Heart left ventricle (tissue), 16 donors: ENCODE measurements at regions not wholly inside any gene's neighbourhood (a gene's known extent, or its start where the extent isn't known, plus 50 kb on each side); places are given as distances from the start of the nearest gene placed in this dataset.

Experiments used
- ATAC-seq, 4 donors: fragments of 200-7000 bp; cut with Tn5 transposase; one replicate each; pipeline ENCODE4 v1.9.1; 2020 to 2022; ENCODE audit warnings: moderate library complexity in 4 of 4, mild to moderate bottlenecking in 3 of 4, moderate number of reproducible peaks in 1 of 4
- DNase-seq, 5 donors: peaks; one replicate each; pipeline ENCODE4 v3.0.0-alpha.2; 2020
- H3K27ac ChIP-seq, 12 donors: fragments of 200-600 bp; sonication (generic) in 4 of 12; one replicate each; pipeline versions ENCODE4 v1.5.0 to v1.8.0; 2016 to 2022; ENCODE audit warnings: mild to moderate bottlenecking in 2 of 12
- H3K27me3 ChIP-seq, 9 donors: fragments of 200-600 bp; sonication (generic) in 2 of 9; one replicate each; pipeline versions ENCODE4 v1.5.1 to v1.8.0; 2016 to 2022; ENCODE audit warnings: mild to moderate bottlenecking in 3 of 9
- H3K36me3 ChIP-seq, 9 donors: fragments of 200-600 bp; sonication (generic) in 2 of 9; one replicate each; pipeline versions ENCODE4 v1.5.0 to v1.8.0; 2018 to 2022; ENCODE audit warnings: mild to moderate bottlenecking in 2 of 9
- H3K4me1 ChIP-seq, 12 donors: fragments of 200-600 bp; sonication (generic) in 4 of 12; one replicate each; pipeline versions ENCODE4 v1.5.0 to v1.8.0; 2016 to 2022; ENCODE audit warnings: mild to moderate bottlenecking in 3 of 12
- H3K4me3 ChIP-seq, 12 donors: fragments of 200-600 bp; sonication (generic) in 4 of 12; one replicate each; pipeline versions ENCODE4 v1.5.0 to v1.8.0; 2017 to 2022; ENCODE audit warnings: mild to moderate bottlenecking in 9 of 12, moderate library complexity in 4 of 12
- H3K9me3 ChIP-seq, 12 donors: fragments of 200-600 bp; sonication (generic) in 4 of 12; one replicate each; pipeline versions ENCODE4 v1.5.0 to v1.8.0; 2016 to 2022; ENCODE audit warnings: mild to moderate bottlenecking in 1 of 12
- CTCF ChIP-seq, 12 donors: fragments of 200-600 bp; sonication (generic) in 4 of 12; IDR thresholded peaks; one replicate each; pipeline versions ENCODE4 v1.5.0 to v1.8.0; 2018 to 2022; ENCODE audit warnings: antibody characterized with exemption in 12 of 12, mild to moderate bottlenecking in 5 of 12
- POLR2A ChIP-seq, 2 donors: fragments of 450-650 bp; IDR thresholded peaks; one replicate each; pipeline ENCODE4 v1.6.1; 2017; ENCODE audit warnings: antibody characterized with exemption in 2 of 2, mild to moderate bottlenecking in 2 of 2, moderate library complexity in 2 of 2
- WGBS, 4 donors: extraction: QIAGEN DNeasy Blood & Tissue Kit in 2 of 4; methylation state at CpG; one replicate each; pipeline versions ENCODE4 v1.1.5 to v1.1.7; 2013 to 2018; 5-methylcytosine and 5-hydroxymethylcytosine counted together
- intact Hi-C, 10 donors: fragments of 100-400 bp; cut with DNase I; formaldehyde crosslinking; loops; one replicate each; pipeline versions ENCODE4 v1.11.1 to v1.14.2; 2022
- donor health status: ischemic (EF 13 %, LVEDD 7.1; RV severe dilation, severe dysfunction).
- donor health status: healthy with polysubstance abuse.
- donor health status: DM: no; HTN: yes; CAD: no.
- donor health status: DM: no; HTN: no; CAD: no.
- donor health status: ischemic (EF 25% LVEDD 6.9; RV normal size, moderate dysfunction).
- donor health status: ischemic (EF 25% LVEDD 5.7; RV mildly dilated, moderate dysfunction).
- donor health status: healthy.
- donor health status: DM: yes; HTN: yes; CAD: no.
- donor health status: ischemic (EF 35%, LVEDD 5.7; RV mildly dilated, moderate dysfunction).
- donor health status: nonischemic (EF 11% LVEDD 7.7; RV severe dilation, severe dysfunction).
- donor health status: DM: yes; HTN: yes; CAD: no.
- donor health status: PGD.
- donor health status: ischemic (EF 29% LVEDD 5.4; RV normal size, mild dysfunction).
- donor health status: nonischemic (EF 23%, LVEDD 6.1; RV moderate dilation, normal function).

GRCh38 chr9:23379842-23380241 is 446.2 kb downstream of the ELAVL2 start:
- Histone ChIP-seq H3K4me3 (no peak overlapping the region), H3K9me3 (peaks cover 0 to 3% (median 0%) of the 10 kb centered on the region in 12 donors), H3K27me3 (no peaks in the 10 kb centered on the region), H3K36me3 (no peaks in the 10 kb centered on the region), H3K27ac (no peak overlapping the region), H3K4me1 (no peaks in the 10 kb centered on the region)
- ATAC-seq (no peak), DNase-seq (no peak)
- no peak for TF ChIP-seq CTCF (IDR thresholded peaks at IDR 0.05)
- TF ChIP-seq POLR2A (IDR thresholded peaks at IDR 0.05) = no peak
- 69 to 80% (median 74%) methylated on average over 4 of the region's 4 CpGs for WGBS, 4 donors
- intact Hi-C loops = loop anchor here in 1 of 10 donors (2.0 kb wide), 1 partner anchor 21 kb away; no protein-coding TSS in a partner anchor

GRCh38 chr9:23380821-23381220 is 445.2 kb downstream of the ELAVL2 start:
- intact Hi-C loops = no loop called here

GRCh38 chr9:23382418-23382817 is 443.6 kb downstream of the ELAVL2 start:
- Histone ChIP-seq H3K4me1 (no peaks in the 10 kb centered on the region), H3K4me3 (no peak overlapping the region), H3K27ac (no peak overlapping the region), H3K9me3 (peaks cover 0 to 3% (median 0%) of the 10 kb centered on the region in 12 donors), H3K27me3 (no peaks in the 10 kb centered on the region), H3K36me3 (no peaks in the 10 kb centered on the region)
- 74 to 83% (median 80%) methylated on average over 2 of the region's 2 CpGs for WGBS, 4 donors
- DNase-seq = no peak
- no peak for TF ChIP-seq POLR2A (IDR thresholded peaks at IDR 0.05)
- TF ChIP-seq CTCF (IDR thresholded peaks at IDR 0.05) = no peak
- intact Hi-C loops = no loop called here
- no peak for ATAC-seq

More at GRCh38 chr9:23380821-23381220, 445.2 kb downstream of the ELAVL2 start:
- Histone ChIP-seq H3K27ac (no peak overlapping the region), H3K4me1 (no peaks in the 10 kb centered on the region), H3K4me3 (no peak overlapping the region), H3K27me3 (no peaks in the 10 kb centered on the region), H3K36me3 (no peaks in the 10 kb centered on the region), H3K9me3 (peaks cover 0 to 3% (median 0%) of the 10 kb centered on the region in 12 donors)
- no peak for TF ChIP-seq POLR2A (IDR thresholded peaks at IDR 0.05)
- no peak for ATAC-seq
- DNase-seq = no peak

GRCh38 chr9:23394189-23394588 is 431.9 kb downstream of the ELAVL2 start:
- H3K9me3 ChIP-seq = peaks cover 0 to 14% (median 0%) of the 10 kb centered on the region in 12 donors
- no peaks in the 10 kb centered on the region for H3K36me3 ChIP-seq
- TF ChIP-seq CTCF (IDR thresholded peaks at IDR 0.05) = no peak
- TF ChIP-seq POLR2A (IDR thresholded peaks at IDR 0.05) = no peak
- H3K27ac ChIP-seq = no peak overlapping the region
- no peak for DNase-seq
- intact Hi-C loops = no loop called here
- H3K4me3 ChIP-seq = no peak overlapping the region
- H3K27me3 ChIP-seq = no peaks in the 10 kb centered on the region
- no peaks in the 10 kb centered on the region for H3K4me1 ChIP-seq
- 90 to 95% (median 93%) methylated on average over 4 of the region's 4 CpGs for WGBS, 4 donors
- no peak for ATAC-seq

GRCh38 chr9:23408874-23409273 is 417.2 kb downstream of the ELAVL2 start:
- Histone ChIP-seq H3K36me3 (no peaks in the 10 kb centered on the region), H3K4me1 (no peaks in the 10 kb centered on the region), H3K27me3 (no peaks in the 10 kb centered on the region), H3K4me3 (no peak overlapping the region), H3K9me3 (no peaks in the 10 kb centered on the region), H3K27ac (no peak overlapping the region)
- ATAC-seq (no peak), DNase-seq (no peak)
- no peak for TF ChIP-seq POLR2A (IDR thresholded peaks at IDR 0.05)
- TF ChIP-seq CTCF (IDR thresholded peaks at IDR 0.05) = no peak
- intact Hi-C loops = no loop called here
